SK-N-SH (cell line): ENCODE measurements at regions not wholly inside any gene's neighbourhood (a gene's known extent, or its start where the extent isn't known, plus 50 kb on each side); places are given as distances from the start of the nearest gene placed in this dataset.

Experiments
- CTCF ChIA-PET: fragments of 300-600, 350-600 bp; formaldehyde crosslinking; extraction: SDS; loops from one replicate; lab custom pipeline; 2021; lab: Yijun Ruan, JAX
- POLR2A ChIA-PET: fragments of 350-600 bp; sonication (Branson Sonifier 250); formaldehyde crosslinking; extraction: SDS; loops from one replicate; lab custom pipeline; 2020; ENCODE audit warnings: antibody characterized with exemption, inconsistent platforms; lab: Yijun Ruan, JAX
- DNase-seq: peaks from one replicate; pipeline ENCODE4 v3.0.0; 2012
- H2AFZ ChIP-seq: fragments of 200-600 bp; sonication (generic); 2 replicates; pipeline ENCODE4 v1.8.1; 2016; ENCODE audit warnings: antibody characterized with exemption, mild to moderate bottlenecking, low read depth
- H3F3A ChIP-seq: fragments of 200-600 bp; sonication (generic); replicated peaks from 2 replicates; pipeline ENCODE3; 2016; ENCODE audit warnings: antibody characterized with exemption, mild to moderate bottlenecking; ENCODE audit not compliant: insufficient read depth
- H3K27ac ChIP-seq, 2 experiments: fragments of 200-500 bp in 1 of 2; fragments of 200-600 bp in 1 of 2; sonication (Bioruptor generic) in 1 of 2; sonication (generic), shearing (Covaris generic) in 1 of 2; 2 replicates each; pipeline versions ENCODE4 v1.5.1 to v1.6.1; 2014 to 2016; ENCODE audit warnings: low read depth in 2 of 2, inconsistent platforms in 1 of 2, low read length in 1 of 2, mild to moderate bottlenecking in 1 of 2, mixed read lengths in 1 of 2
- H3K27me3 ChIP-seq: fragments of 200-600 bp; sonication (generic), shearing (Covaris generic); 2 replicates; pipeline ENCODE4 v1.6.1; 2016; ENCODE audit warnings: mixed run types; ENCODE audit not compliant: insufficient read depth
- H3K36me3 ChIP-seq, 2 experiments: fragments of 200-500 bp in 1 of 2; fragments of 200-600 bp in 1 of 2; sonication (Bioruptor generic) in 1 of 2; sonication (generic) in 1 of 2; replicated peaks in 1 of 2; 2 replicates each; pipeline versions ENCODE3 to v1.5.1; 2014 to 2016; ENCODE audit warnings: low read length in 1 of 2, mild to moderate bottlenecking in 1 of 2; ENCODE audit not compliant: insufficient read depth in 2 of 2, control insufficient read depth in 1 of 2
- H3K4me1 ChIP-seq, 2 experiments: fragments of 200-500 bp in 1 of 2; fragments of 200-600 bp in 1 of 2; sonication (Bioruptor generic) in 1 of 2; sonication (generic), shearing (Covaris generic) in 1 of 2; 2 replicates each; pipeline versions ENCODE4 v1.5.1 to v1.6.1; 2014 to 2016; ENCODE audit warnings: low read depth in 1 of 2, low read length in 1 of 2, mixed run types in 1 of 2; ENCODE audit not compliant: insufficient read depth in 2 of 2, control insufficient read depth in 1 of 2
- H3K4me2 ChIP-seq: fragments of 200-600 bp; sonication (generic), shearing (Covaris generic); 2 replicates; pipeline ENCODE4 v1.6.1; 2017; ENCODE audit warnings: mixed run types
- H3K4me3 ChIP-seq, 2 experiments: fragments of 200-500 bp in 1 of 2; fragments of 200-600 bp in 1 of 2; sonication (Bioruptor generic) in 1 of 2; sonication (generic), shearing (Covaris generic) in 1 of 2; 2 replicates each; pipeline versions ENCODE4 v1.5.1 to v1.8.1; 2014 to 2016; ENCODE audit warnings: low read depth in 2 of 2, inconsistent platforms in 1 of 2, low read length in 1 of 2, mild to moderate bottlenecking in 1 of 2, mixed read lengths in 1 of 2, moderate library complexity in 1 of 2
- H3K79me2 ChIP-seq: fragments of 200-600 bp; sonication (generic); 2 replicates; pipeline ENCODE4 v1.8.1; 2017; ENCODE audit warnings: mild to moderate bottlenecking; ENCODE audit not compliant: insufficient read depth
- H3K9ac ChIP-seq: fragments of 200-600 bp; sonication (generic); 2 replicates; pipeline ENCODE4 v1.6.1; 2017; ENCODE audit warnings: mixed run types
- H3K9me2 ChIP-seq: fragments of 200-600 bp; sonication (generic); 2 replicates; pipeline ENCODE4 v1.6.1; 2017; ENCODE audit warnings: mixed run types
- H3K9me3 ChIP-seq: fragments of 200-600 bp; sonication (generic); 2 replicates; pipeline ENCODE4 v1.6.1; 2017; ENCODE audit warnings: mixed run types, mild to moderate bottlenecking, moderate library complexity
- H4K20me1 ChIP-seq: fragments of 200-600 bp; sonication (generic); 2 replicates; pipeline ENCODE4 v1.6.1; 2017; ENCODE audit warnings: mild to moderate bottlenecking, mixed run types; ENCODE audit not compliant: insufficient read depth
- ELF1 ChIP-seq: IDR thresholded peaks from 2 replicates; pipeline ENCODE4 v1.4.0; 2012
- EP300 ChIP-seq, 2 experiments: IDR thresholded peaks; 2 replicates each; pipeline versions ENCODE4 v1.4.0 to v1.6.1; 2012; ENCODE audit warnings: borderline replicate concordance in 1 of 2, low read depth in 1 of 2, low read length in 1 of 2
- FOXM1 ChIP-seq: IDR thresholded peaks from 2 replicates; pipeline ENCODE4 v1.4.0; 2012; ENCODE audit warnings: low read depth, mild to moderate bottlenecking
- GABPA ChIP-seq: IDR thresholded peaks from 2 replicates; pipeline ENCODE4 v1.4.0; 2012; ENCODE audit warnings: low read depth, mild to moderate bottlenecking
- IRF3 ChIP-seq: fragments of 150-350 bp; IDR thresholded peaks from 2 replicates; pipeline ENCODE4 v1.6.1; 2016; ENCODE audit warnings: mild to moderate bottlenecking, low read depth, low read length
- MEF2A ChIP-seq: IDR thresholded peaks from 2 replicates; pipeline ENCODE4 v1.4.0; 2012; ENCODE audit warnings: low read depth, borderline replicate concordance
- NRF1 ChIP-seq: IDR thresholded peaks from 2 replicates; pipeline ENCODE4 v1.6.1; 2012; ENCODE audit warnings: low read depth, mild to moderate bottlenecking, low read length
- PBX3 ChIP-seq: IDR thresholded peaks from 2 replicates; pipeline ENCODE4; 2012
- RAD21 ChIP-seq: IDR thresholded peaks from 2 replicates; pipeline ENCODE4 v1.6.1; 2012; ENCODE audit warnings: mild to moderate bottlenecking, low read length
- REST ChIP-seq: IDR thresholded peaks from 2 replicates; pipeline ENCODE4 v1.6.1; 2012; ENCODE audit warnings: mild to moderate bottlenecking, low read depth, low read length, moderate library complexity
- RFX5 ChIP-seq: IDR thresholded peaks from 2 replicates; pipeline ENCODE4 v1.6.1; 2012; ENCODE audit warnings: mild to moderate bottlenecking, improper control_type of control experiment, low read length
- TAF1 ChIP-seq: IDR thresholded peaks from 2 replicates; pipeline ENCODE4 v1.6.1; 2012; ENCODE audit warnings: low read depth, mild to moderate bottlenecking, low read length, moderate library complexity, borderline replicate concordance
- TEAD4 ChIP-seq: IDR thresholded peaks from 2 replicates; pipeline ENCODE4 v1.4.0; 2012; ENCODE audit warnings: mild to moderate bottlenecking, borderline replicate concordance; ENCODE audit not compliant: insufficient read depth
- ZBTB33 ChIP-seq: IDR thresholded peaks from 2 replicates; pipeline ENCODE4 v1.4.0; 2012; ENCODE audit warnings: low read depth, borderline replicate concordance
- WGBS: methylation state at CpG from one replicate; pipeline ENCODE4 v1.1.6; 2017; ENCODE audit warnings: low lambda C conversion rate; 5-methylcytosine and 5-hydroxymethylcytosine counted together

DNA sequence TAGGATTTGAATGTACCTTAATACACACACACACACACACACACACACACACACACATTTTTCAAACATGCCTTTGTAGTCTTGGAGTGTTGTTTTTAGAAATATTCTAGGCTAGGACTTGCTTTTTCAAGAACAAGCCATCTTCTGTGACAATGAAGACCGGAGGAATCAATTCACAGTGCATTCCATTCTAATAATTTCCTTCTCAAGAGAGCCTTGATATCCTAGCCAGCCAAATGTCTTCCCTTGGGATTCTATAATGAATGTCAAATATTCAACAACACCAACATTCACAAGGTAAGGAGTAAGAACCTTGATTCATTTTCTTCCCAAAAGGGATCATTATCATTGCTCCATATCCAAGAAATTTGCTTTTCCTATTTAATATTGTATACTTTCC lies 180.3 kb downstream of the SLITRK1 start:
- Histone ChIP-seq H3K9me3 (no peaks in the 10 kb centered on the region), H3K9ac (no peak overlapping the region), H3K27ac (no peak overlapping the region), H3K79me2 (no peaks in the 10 kb centered on the region), H3K36me3 (no peaks in the 10 kb centered on the region), H3F3A (no peaks in the 10 kb centered on the region), H3K27me3 (no peaks in the 10 kb centered on the region), H2AFZ (no peak overlapping the region), H3K4me3 (no peak overlapping the region), H3K4me2 (no peak overlapping the region), H4K20me1 (no peaks in the 10 kb centered on the region), H3K9me2 (no peaks in the 10 kb centered on the region), H3K4me1 (no peaks in the 10 kb centered on the region)
- DNase-seq, result no peak
- POLR2A ChIA-PET, result no interaction called here
- CTCF ChIA-PET, result no interaction called here
- 11% methylated on average over 1 of the region's 1 CpG for WGBS
- TF ChIP-seq FOXM1 (no peak), RAD21 (no peak), EP300 (IDR thresholded peaks at IDR 0.05; ENCODE audit: borderline replicate concordance in 1 of 2, low read depth in 1 of 2, low read length in 1 of 2) (no peak), IRF3 (no peak), ELF1 (no peak), TAF1 (no peak), PBX3 (no peak), REST (no peak)

DNA sequence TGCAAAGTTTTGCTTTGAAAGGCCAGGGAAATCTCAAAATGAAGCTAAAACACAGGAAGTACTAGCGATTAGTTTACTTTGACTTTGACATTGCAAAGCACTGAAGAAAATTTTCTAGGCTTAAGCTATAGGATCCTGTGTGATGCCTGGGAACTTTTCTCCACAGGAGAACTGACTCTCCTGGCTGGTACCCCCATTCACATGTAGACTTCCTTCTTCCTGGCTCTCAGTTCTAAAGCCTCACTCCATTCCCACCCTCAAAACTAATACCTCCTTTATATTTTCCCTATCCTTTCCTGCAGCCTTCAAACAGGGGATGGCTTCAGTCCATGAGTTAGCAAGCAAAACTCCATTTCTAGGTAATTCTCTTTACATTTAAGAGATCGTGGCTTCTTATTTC lies 189.5 kb downstream of the SLITRK1 start:
- H3K4me1 ChIP-seq, result no peaks in the 10 kb centered on the region
- no peak overlapping the region for H3K27ac ChIP-seq
- no peak overlapping the region for H3K4me2 ChIP-seq
- no peaks in the 10 kb centered on the region for H3K9me2 ChIP-seq
- no peaks in the 10 kb centered on the region for H3F3A ChIP-seq
- WGBS, result 17% methylated on average over 2 of the region's 2 CpGs
- H3K79me2 ChIP-seq, result no peaks in the 10 kb centered on the region
- H3K9me3 ChIP-seq, result no peaks in the 10 kb centered on the region
- no peak overlapping the region for H3K4me3 ChIP-seq
- CTCF ChIA-PET, result no interaction called here
- POLR2A ChIA-PET, result no interaction called here
- H3K36me3 ChIP-seq, result no peaks in the 10 kb centered on the region
- H3K27me3 ChIP-seq, result no peaks in the 10 kb centered on the region
- H4K20me1 ChIP-seq, result no peaks in the 10 kb centered on the region
- no peak overlapping the region for H2AFZ ChIP-seq
- no peak for DNase-seq
- no peak overlapping the region for H3K9ac ChIP-seq
- TF ChIP-seq RFX5 (no peak), REST (no peak), TEAD4 (no peak), MEF2A (no peak), GABPA (no peak), PBX3 (no peak), ZBTB33 (no peak), NRF1 (no peak)
